HG03571 (cell line): ENCODE measurements at regions not wholly inside any gene's neighbourhood (a gene's known extent, or its start where the extent isn't known, plus 50 kb on each side); places are given as distances from the start of the nearest gene placed in this dataset.

Experiments used
- ATAC-seq: cut with Tn5 transposase; IDR thresholded peaks from one replicate; pipeline ENCODE4 v1.9.1; 2021; ENCODE audit not compliant: unreplicated experiment

- no peak for ATAC-seq
These were observed 196.7 kb upstream of the PFKP start for GRCh38 chr10:2870654-2871053.

- ATAC-seq: no peak
These were observed 199.5 kb upstream of the PFKP start for GRCh38 chr10:2867788-2868299.

GRCh38 chr10:2866569-2866968, 200.8 kb upstream of the PFKP start:
- no peak for ATAC-seq

GRCh38 chr10:2861632-2862210, 205.6 kb upstream of the PFKP start:
- no peak for ATAC-seq

GRCh38 chr10:2858452-2858851, 208.9 kb upstream of the PFKP start:
- no peak for ATAC-seq

- ATAC-seq: no peak
These were observed 210.8 kb upstream of the PFKP start for GRCh38 chr10:2856598-2856997.

GRCh38 chr10:2852574-2853323, 214.6 kb upstream of the PFKP start:
- no peak for ATAC-seq

GRCh38 chr10:2851566-2851965, 215.8 kb upstream of the PFKP start:
- no peak for ATAC-seq

- no peak for ATAC-seq
These were observed 217.1 kb upstream of the PFKP start for GRCh38 chr10:2850202-2850601.

- no peak for ATAC-seq
These were observed 222.4 kb upstream of the PFKP start for GRCh38 chr10:2844925-2845324.

GRCh38 chr10:2839081-2839725, 228.1 kb upstream of the PFKP start:
- ATAC-seq: no peak

GRCh38 chr10:2837674-2838073, 229.7 kb upstream of the PFKP start:
- no peak for ATAC-seq

GRCh38 chr10:2836921-2837662, 230.3 kb upstream of the PFKP start:
- no peak for ATAC-seq

- ATAC-seq: no peak
These were observed 233.1 kb upstream of the PFKP start for GRCh38 chr10:2834214-2834613.

GRCh38 chr10:2831509-2831908, 235.8 kb upstream of the PFKP start:
- no peak for ATAC-seq

GRCh38 chr10:2828741-2829140, 238.6 kb upstream of the PFKP start:
- ATAC-seq: no peak

- no peak for ATAC-seq
These were observed 240.7 kb upstream of the PFKP start for GRCh38 chr10:2826675-2827074.

- ATAC-seq: no peak
These were observed 241.5 kb upstream of the PFKP start for GRCh38 chr10:2825841-2826240.

- ATAC-seq: no peak
These were observed 249.3 kb upstream of the PFKP start for GRCh38 chr10:2817940-2818636.

- no peak for ATAC-seq
These were observed 253.7 kb upstream of the PFKP start for GRCh38 chr10:2813693-2814092.

GRCh38 chr10:2813286-2813685, 254.1 kb upstream of the PFKP start:
- no peak for ATAC-seq
